Muscle layer of duodenum (tissue), 2 donors: ENCODE measurements at regions not wholly inside any gene's neighbourhood (a gene's known extent, or its start where the extent isn't known, plus 50 kb on each side); places are given as distances from the start of the nearest gene placed in this dataset.

Experiments
- H3K27ac ChIP-seq: one replicate; pipeline ENCODE4 v1.7.0; 2013; ENCODE audit warnings: mild to moderate bottlenecking, low read length
- H3K27me3 ChIP-seq: one replicate; pipeline ENCODE4 v1.7.0; 2013; ENCODE audit warnings: low read depth, mild to moderate bottlenecking, control low read depth, low read length
- H3K36me3 ChIP-seq, 2 donors: one replicate each; pipeline ENCODE4 v1.7.0; 2013; ENCODE audit warnings: low read length in 2 of 2, control low read depth in 1 of 2, mild to moderate bottlenecking in 1 of 2; ENCODE audit not compliant: insufficient read depth in 2 of 2, control insufficient read depth in 1 of 2
- H3K4me1 ChIP-seq, 2 donors: one replicate each; pipeline ENCODE4 v1.7.0; 2013; ENCODE audit warnings: low read length in 2 of 2, mild to moderate bottlenecking in 2 of 2, control low read depth in 1 of 2, moderate library complexity in 1 of 2; ENCODE audit not compliant: insufficient read depth in 2 of 2, control insufficient read depth in 1 of 2
- H3K4me3 ChIP-seq, 2 donors: one replicate each; pipeline ENCODE4 v1.7.0; 2013; ENCODE audit warnings: low read length in 2 of 2, low read depth in 1 of 2, mild to moderate bottlenecking in 1 of 2
- H3K9me3 ChIP-seq, 2 donors: one replicate each; pipeline ENCODE4 v1.7.0; 2013; ENCODE audit warnings: low read length in 2 of 2, control low read depth in 1 of 2, mild to moderate bottlenecking in 1 of 2; ENCODE audit not compliant: control insufficient read depth in 1 of 2
- donor health status: healthy.

DNA sequence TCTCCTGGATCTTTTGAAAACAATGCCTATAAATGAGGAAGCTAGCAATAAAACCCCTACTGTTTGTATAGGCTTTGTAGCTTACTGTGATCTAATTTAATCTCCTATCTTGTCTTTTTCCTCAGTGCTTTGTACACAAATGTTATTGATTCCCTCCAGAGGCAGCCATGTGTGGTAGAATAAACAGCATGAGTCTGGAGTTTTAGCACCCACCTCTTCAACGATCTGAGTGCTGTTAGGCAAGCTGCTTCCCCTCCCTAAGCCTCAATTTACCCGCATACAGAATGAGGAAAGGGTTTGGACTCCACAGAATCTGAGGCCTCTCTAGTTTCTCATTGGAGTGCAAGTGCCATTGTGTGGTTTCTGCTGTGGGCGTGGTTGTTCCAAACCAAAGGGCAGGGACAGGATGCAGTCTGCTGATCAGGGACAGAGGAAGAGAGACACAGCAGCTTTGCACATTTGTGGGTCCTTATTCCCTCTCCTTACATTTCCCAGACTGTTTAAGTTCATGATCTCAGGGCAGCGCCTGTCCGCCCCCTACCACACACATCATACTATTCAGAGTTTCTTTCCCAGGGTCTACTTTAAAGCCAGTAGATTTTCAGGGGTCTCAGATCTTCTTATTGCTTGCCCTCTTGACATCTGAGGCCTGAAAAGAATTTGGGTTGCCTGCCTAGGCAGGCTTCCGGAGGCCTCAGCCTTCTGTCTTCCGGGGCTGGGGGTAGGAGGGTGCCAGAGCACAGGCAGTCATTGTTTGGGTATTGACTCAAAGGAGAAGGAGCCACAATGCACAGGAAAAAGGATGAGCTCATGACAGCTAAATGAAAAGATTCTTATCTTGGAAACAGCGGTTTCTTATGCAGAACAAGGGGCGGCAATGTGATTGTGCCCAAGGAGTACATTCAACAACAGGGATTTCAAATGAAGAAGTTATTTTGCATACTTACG is 114.9 kb upstream of the TEX13D start:
- H3K27ac ChIP-seq = no peak overlapping the region
- H3K27me3 ChIP-seq = no peaks in the 10 kb centered on the region
- no peaks in the 10 kb centered on the region for H3K36me3 ChIP-seq
- H3K4me1 ChIP-seq = peaks cover 4 to 5% of the 10 kb centered on the region in 2 donors
- no peaks in the 10 kb centered on the region for H3K9me3 ChIP-seq
- no peak overlapping the region for H3K4me3 ChIP-seq

- no peaks in the 10 kb centered on the region for H3K36me3 ChIP-seq
- H3K27ac ChIP-seq = no peak overlapping the region
- H3K4me1 ChIP-seq = no peaks in the 10 kb centered on the region
- no peak overlapping the region for H3K4me3 ChIP-seq
- no peaks in the 10 kb centered on the region for H3K27me3 ChIP-seq
- no peaks in the 10 kb centered on the region for H3K9me3 ChIP-seq
Observed at GRCh38 chrX:124223524-124223923, 108.9 kb upstream of the TEX13D start.

DNA sequence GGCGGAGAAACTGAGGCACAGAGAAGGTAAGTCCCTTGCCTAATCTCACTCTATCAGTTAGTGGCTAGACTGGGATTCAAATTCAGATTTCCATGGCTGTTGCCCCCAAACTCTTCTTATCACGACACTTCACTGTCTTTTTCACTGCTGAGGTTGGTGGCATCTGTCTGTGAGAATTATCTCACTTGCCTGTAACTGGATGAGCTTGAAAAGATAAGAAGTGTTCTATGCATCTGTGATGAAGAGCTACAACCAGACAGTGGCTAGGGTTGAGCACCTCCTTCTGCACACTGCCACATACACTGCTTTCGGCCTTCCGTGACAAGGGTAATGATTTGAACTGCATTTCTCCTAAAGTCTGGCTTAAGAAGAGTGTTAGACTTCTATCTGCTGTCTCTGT is 107.9 kb upstream of the TEX13D start:
- H3K36me3 ChIP-seq = no peaks in the 10 kb centered on the region
- no peaks in the 10 kb centered on the region for H3K27me3 ChIP-seq
- H3K27ac ChIP-seq = no peak overlapping the region
- H3K4me3 ChIP-seq = no peak overlapping the region
- H3K4me1 ChIP-seq = no peaks in the 10 kb centered on the region
- H3K9me3 ChIP-seq = no peaks in the 10 kb centered on the region

- no peak overlapping the region for H3K27ac ChIP-seq
- H3K9me3 ChIP-seq = no peaks in the 10 kb centered on the region
- H3K27me3 ChIP-seq = no peaks in the 10 kb centered on the region
- no peak overlapping the region for H3K4me3 ChIP-seq
- no peaks in the 10 kb centered on the region for H3K4me1 ChIP-seq
- H3K36me3 ChIP-seq = no peaks in the 10 kb centered on the region
Observed at GRCh38 chrX:124226129-124226528, 106.3 kb upstream of the TEX13D start.

GRCh38 chrX:124228849-124229248 is 103.6 kb upstream of the TEX13D start:
- Histone ChIP-seq H3K27me3 (no peaks in the 10 kb centered on the region), H3K27ac (no peak overlapping the region), H3K4me3 (no peak overlapping the region), H3K9me3 (no peaks in the 10 kb centered on the region), H3K4me1 (no peaks in the 10 kb centered on the region), H3K36me3 (no peaks in the 10 kb centered on the region)

DNA sequence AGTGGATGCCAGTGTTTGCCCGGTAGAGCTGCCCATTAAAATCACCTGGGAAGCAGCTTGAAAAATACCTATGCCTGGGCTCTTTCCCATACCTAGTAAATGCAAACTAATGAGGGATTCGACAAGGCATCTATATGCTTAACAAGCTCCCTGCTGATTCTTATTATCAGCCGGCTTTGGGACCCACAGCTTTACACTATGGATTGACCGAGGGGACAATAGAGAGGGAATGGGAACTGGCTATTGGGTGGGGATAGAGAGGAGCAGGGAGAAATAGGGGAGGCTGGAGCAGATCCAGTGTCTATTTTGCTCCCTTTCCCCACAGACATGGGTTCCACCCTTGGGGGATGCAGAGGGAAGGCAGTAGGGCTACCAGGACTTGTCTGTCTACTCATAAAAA is 103.1 kb upstream of the TEX13D start:
- H3K27me3 ChIP-seq = no peaks in the 10 kb centered on the region
- H3K4me1 ChIP-seq = no peaks in the 10 kb centered on the region

DNA sequence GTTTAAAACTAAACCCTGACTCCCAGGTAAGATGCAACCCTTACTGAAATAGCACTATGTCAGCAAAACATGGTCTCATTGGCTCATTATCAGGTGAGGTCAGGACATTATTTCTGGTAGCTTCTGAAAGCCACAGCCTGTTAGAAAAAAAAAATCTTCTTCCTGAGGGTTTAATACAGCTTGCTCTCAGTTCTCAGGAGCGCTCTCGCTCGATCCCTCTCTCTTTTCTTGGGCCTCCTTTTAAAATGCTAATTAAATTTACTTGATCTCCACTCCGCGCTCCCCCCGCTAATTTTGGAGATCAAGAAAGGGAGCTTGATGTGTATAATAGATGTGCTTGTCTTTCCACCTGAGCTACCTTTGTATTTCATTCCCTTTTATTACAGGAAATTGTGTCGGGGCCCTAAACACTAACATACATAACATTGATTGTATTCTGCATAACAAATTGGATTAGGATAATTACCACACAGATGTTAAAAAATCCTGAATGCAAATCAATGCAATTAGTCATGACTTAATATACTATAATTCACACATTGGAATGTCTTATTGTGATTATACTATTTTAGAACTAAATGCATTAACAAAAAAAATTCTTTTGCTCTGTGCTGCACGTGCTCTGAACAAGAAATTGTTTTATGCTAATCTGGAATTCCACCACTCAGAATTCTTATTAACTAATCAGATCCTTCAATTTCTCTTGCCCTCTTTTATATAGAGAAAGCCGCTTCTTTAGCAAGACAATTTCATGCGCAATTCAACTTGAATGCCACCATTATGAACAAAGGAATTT is 101.6 kb upstream of the TEX13D start:
- Histone ChIP-seq H3K4me3 (no peak overlapping the region), H3K36me3 (no peaks in the 10 kb centered on the region), H3K27ac (no peak overlapping the region), H3K4me1 (no peaks in the 10 kb centered on the region), H3K9me3 (no peaks in the 10 kb centered on the region), H3K27me3 (no peaks in the 10 kb centered on the region)

More for the DNA sequence above, 103.1 kb upstream of the TEX13D start:
- H3K27ac ChIP-seq = no peak overlapping the region
- no peaks in the 10 kb centered on the region for H3K9me3 ChIP-seq
- H3K4me3 ChIP-seq = no peak overlapping the region
- no peaks in the 10 kb centered on the region for H3K36me3 ChIP-seq

GRCh38 chrX:124231451-124231759 is 101.1 kb upstream of the TEX13D start:
- Histone ChIP-seq H3K4me1 (no peaks in the 10 kb centered on the region), H3K36me3 (no peaks in the 10 kb centered on the region), H3K27me3 (no peaks in the 10 kb centered on the region), H3K27ac (no peak overlapping the region), H3K4me3 (no peak overlapping the region), H3K9me3 (no peaks in the 10 kb centered on the region)

DNA sequence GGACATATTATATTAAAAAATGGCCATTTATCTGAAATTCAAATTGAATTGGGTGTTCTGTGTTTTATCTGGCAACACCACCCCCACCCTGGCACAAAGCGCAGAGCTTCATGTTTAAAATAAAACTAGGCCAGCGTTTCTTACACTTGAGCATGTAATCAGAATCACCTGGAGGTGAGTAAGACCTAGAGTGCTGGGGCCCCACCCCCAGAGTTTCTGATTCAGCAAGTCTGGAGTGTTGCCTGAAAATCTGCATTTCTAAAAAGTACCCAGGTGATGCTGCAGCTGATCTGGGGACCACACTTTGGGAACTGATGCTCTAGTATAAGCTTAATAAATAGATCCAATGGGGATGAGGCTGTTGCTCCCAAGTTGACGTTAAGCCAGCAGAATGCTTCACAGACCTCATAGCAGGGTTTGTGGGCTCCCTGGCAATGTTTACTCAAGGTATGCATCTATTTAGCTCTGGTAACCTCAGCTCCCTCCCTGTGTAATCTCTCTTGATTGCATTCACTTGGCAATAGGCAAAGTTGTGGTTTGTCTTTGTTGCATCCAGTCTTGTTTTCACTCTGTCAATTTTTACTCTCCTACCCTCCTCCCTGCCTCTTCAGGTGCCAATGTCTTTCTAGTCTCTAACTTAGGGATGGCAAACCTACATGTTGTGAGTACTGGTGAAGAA is 99.8 kb upstream of the TEX13D start:
- H3K36me3 ChIP-seq = no peaks in the 10 kb centered on the region
- no peak overlapping the region for H3K27ac ChIP-seq
- H3K4me3 ChIP-seq = no peak overlapping the region
- H3K9me3 ChIP-seq = no peaks in the 10 kb centered on the region
- H3K27me3 ChIP-seq = no peaks in the 10 kb centered on the region
- no peaks in the 10 kb centered on the region for H3K4me1 ChIP-seq

- Histone ChIP-seq H3K36me3 (no peaks in the 10 kb centered on the region), H3K27ac (no peak overlapping the region), H3K4me1 (no peaks in the 10 kb centered on the region), H3K4me3 (no peak overlapping the region), H3K9me3 (no peaks in the 10 kb centered on the region), H3K27me3 (no peaks in the 10 kb centered on the region)
Observed at GRCh38 chrX:124234348-124234747, 98.1 kb upstream of the TEX13D start.

DNA sequence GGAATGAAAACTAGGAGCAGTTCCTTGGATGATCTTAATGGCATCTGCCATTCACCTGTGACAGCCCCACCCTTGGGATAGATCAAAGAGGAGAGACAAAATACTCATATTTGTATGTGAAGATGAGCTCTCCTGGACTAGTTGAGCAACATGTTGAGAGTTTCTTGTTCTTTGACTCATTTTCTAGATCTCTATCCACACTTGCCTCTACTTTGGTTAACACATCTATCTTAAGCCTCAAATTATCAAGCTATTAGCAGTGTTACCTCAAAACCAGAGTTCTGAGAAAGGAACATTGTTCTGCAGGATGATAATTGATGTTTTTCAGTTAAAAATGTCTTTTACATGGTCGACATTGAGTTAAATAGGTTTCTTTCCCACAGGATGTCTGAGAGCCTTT is 94.2 kb upstream of the TEX13D start:
- Histone ChIP-seq H3K4me3 (no peak overlapping the region), H3K9me3 (no peaks in the 10 kb centered on the region), H3K27me3 (no peaks in the 10 kb centered on the region), H3K4me1 (no peaks in the 10 kb centered on the region), H3K36me3 (no peaks in the 10 kb centered on the region), H3K27ac (no peak overlapping the region)
